ENCODE measurements at regions not wholly inside any gene's neighbourhood (a gene's known extent, or its start where the extent isn't known, plus 50 kb on each side); places are given as distances from the start of the nearest gene placed in this dataset.

GRCh38 chr17:30580916-30581315, 103.7 kb downstream of the GOSR1 start:
- 81% methylated on average over 2 of the region's 2 CpGs for WGBS (ENCODE audit: insufficient coverage, insufficient replicate concordance, low lambda C conversion rate, missing lambda C conversion rate)
- no peaks in the 10 kb centered on the region for H3K4me1 ChIP-seq (ENCODE audit: control insufficient read depth, insufficient read depth, low read length)
- no peaks in the 10 kb centered on the region for H4K20me1 ChIP-seq (ENCODE audit: control insufficient read depth, insufficient read depth)
- no peaks in the 10 kb centered on the region for H3K27me3 ChIP-seq (replicated peaks in 1 of 2; ENCODE audit: control insufficient read depth in 2 of 2, insufficient read depth in 2 of 2, low read length in 1 of 2)
- ChIA-PET CTCF (no interaction called here), SMC1A (ENCODE audit: uncharacterized antibody, unreplicated experiment) (no interaction called here), POLR2A (no interaction called here), RAD21 (ENCODE audit: unreplicated experiment) (no interaction called here)
- no peak overlapping the region for H3K4me3 ChIP-seq
- no peak for DNase-seq (ENCODE audit: low read depth, low spot score)
- H2AFZ ChIP-seq (ENCODE audit: control insufficient read depth, low read depth, low read length), result no peak overlapping the region
- H3K4me2 ChIP-seq (ENCODE audit: control insufficient read depth, insufficient read depth), result no peak overlapping the region
- no peak overlapping the region for H3K27ac ChIP-seq (ENCODE audit: control insufficient read depth, insufficient read depth)
- no peaks in the 10 kb centered on the region for H3K36me3 ChIP-seq (ENCODE audit: control insufficient read depth in 2 of 2, insufficient read depth in 2 of 2, low read length in 1 of 2)
- H3K9ac ChIP-seq (ENCODE audit: control insufficient read depth, insufficient read depth, low read length), result no peak overlapping the region
- no peaks in the 10 kb centered on the region for H3K79me2 ChIP-seq (ENCODE audit: control insufficient read depth, insufficient read depth, low read length)
- BruUV-seq (replicated peaks), result no TSS peak
- no peak for FAIRE-seq
- in situ Hi-C loops (cut with MboI) (no loop called here), intact Hi-C loops (cut with micrococcal nuclease; ENCODE audit: unreplicated experiment) (no loop called here)
- ATAC-seq, result no peak
- no peaks in the 10 kb centered on the region for H3K9me3 ChIP-seq (replicated peaks; ENCODE audit: control insufficient read depth, insufficient read depth, low read length)
- TF ChIP-seq, protein P1, sequence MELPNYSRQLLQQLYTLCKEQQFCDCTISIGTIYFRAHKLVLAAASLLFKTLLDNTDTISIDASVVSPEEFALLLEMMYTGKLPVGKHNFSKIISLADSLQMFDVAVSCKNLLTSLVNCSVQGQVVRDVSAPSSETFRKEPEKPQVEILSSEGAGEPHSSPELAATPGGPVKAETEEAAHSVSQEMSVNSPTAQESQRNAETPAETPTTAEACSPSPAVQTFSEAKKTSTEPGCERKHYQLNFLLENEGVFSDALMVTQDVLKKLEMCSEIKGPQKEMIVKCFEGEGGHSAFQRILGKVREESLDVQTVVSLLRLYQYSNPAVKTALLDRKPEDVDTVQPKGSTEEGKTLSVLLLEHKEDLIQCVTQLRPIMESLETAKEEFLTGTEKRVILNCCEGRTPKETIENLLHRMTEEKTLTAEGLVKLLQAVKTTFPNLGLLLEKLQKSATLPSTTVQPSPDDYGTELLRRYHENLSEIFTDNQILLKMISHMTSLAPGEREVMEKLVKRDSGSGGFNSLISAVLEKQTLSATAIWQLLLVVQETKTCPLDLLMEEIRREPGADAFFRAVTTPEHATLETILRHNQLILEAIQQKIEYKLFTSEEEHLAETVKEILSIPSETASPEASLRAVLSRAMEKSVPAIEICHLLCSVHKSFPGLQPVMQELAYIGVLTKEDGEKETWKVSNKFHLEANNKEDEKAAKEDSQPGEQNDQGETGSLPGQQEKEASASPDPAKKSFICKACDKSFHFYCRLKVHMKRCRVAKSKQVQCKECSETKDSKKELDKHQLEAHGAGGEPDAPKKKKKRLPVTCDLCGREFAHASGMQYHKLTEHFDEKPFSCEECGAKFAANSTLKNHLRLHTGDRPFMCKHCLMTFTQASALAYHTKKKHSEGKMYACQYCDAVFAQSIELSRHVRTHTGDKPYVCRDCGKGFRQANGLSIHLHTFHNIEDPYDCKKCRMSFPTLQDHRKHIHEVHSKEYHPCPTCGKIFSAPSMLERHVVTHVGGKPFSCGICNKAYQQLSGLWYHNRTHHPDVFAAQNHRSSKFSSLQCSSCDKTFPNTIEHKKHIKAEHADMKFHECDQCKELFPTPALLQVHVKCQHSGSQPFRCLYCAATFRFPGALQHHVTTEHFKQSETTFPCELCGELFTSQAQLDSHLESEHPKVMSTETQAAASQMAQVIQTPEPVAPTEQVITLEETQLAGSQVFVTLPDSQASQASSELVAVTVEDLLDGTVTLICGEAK (IDR thresholded peaks at IDR 0.05; ENCODE audit: borderline replicate concordance), result no peak
- TF ChIP-seq MXI1 (IDR thresholded peaks at IDR 0.05; ENCODE audit: low read depth, low read length) (no peak), POLR2AphosphoS2 (IDR thresholded peaks at IDR 0.05; ENCODE audit: low read depth, low read length) (no peak), IRF4 (IDR thresholded peaks at IDR 0.05; ENCODE audit: low read depth, low read length) (no peak), YY1 (IDR thresholded peaks at IDR 0.05; ENCODE audit: low read depth, low read length) (no peak), ASH2L (IDR thresholded peaks at IDR 0.05; ENCODE audit: borderline replicate concordance, low read depth) (no peak), BHLHE40 (IDR thresholded peaks at IDR 0.05; ENCODE audit: borderline replicate concordance in 1 of 2, low read depth in 2 of 2, low read length in 1 of 2) (no peak), CEBPB (IDR thresholded peaks at IDR 0.05; ENCODE audit: borderline replicate concordance in 1 of 2, low read depth in 2 of 2, low read length in 2 of 2) (no peak), SMARCA5 (IDR thresholded peaks at IDR 0.05) (no peak), NRF1 (conservative IDR thresholded peaks at IDR 0.05; ENCODE audit: low read depth, low read length) (no peak), ZNF622 (IDR thresholded peaks at IDR 0.05) (no peak), ZBED1 (IDR thresholded peaks at IDR 0.05; ENCODE audit: borderline replicate concordance) (no peak), GATAD2B (conservative IDR thresholded peaks at IDR 0.05; ENCODE audit: low read depth) (no peak), HDGF (IDR thresholded peaks at IDR 0.05) (no peak), CUX1 (IDR thresholded peaks at IDR 0.05; ENCODE audit: insufficient replicate concordance, low read depth, low read length) (no peak)
- TF ChIP-seq, protein P2, sequence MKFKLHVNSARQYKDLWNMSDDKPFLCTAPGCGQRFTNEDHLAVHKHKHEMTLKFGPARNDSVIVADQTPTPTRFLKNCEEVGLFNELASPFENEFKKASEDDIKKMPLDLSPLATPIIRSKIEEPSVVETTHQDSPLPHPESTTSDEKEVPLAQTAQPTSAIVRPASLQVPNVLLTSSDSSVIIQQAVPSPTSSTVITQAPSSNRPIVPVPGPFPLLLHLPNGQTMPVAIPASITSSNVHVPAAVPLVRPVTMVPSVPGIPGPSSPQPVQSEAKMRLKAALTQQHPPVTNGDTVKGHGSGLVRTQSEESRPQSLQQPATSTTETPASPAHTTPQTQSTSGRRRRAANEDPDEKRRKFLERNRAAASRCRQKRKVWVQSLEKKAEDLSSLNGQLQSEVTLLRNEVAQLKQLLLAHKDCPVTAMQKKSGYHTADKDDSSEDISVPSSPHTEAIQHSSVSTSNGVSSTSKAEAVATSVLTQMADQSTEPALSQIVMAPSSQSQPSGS (IDR thresholded peaks at IDR 0.05; ENCODE audit: low read length), result no peak

All from GM12878 (cell line).